K562 (cell line): ENCODE measurements at regions not wholly inside any gene's neighbourhood (a gene's known extent, or its start where the extent isn't known, plus 50 kb on each side); places are given as distances from the start of the nearest gene placed in this dataset.

Source experiments
- ATAC-seq: fragments of 200-7000 bp; cut with Tn5 transposase; 3 replicates; pipeline ENCODE4 v1.9.1; 2020; ENCODE audit warnings: moderate library complexity
- BruUV-seq: library from RNA; stranded (reverse); fragments of 400-500 nt; replicated peaks from 2 replicates; lab custom pipeline; 2021; lab: Mats Ljungman, UMichigan
- CTCF ChIA-PET: fragments of 300-600 bp; formaldehyde crosslinking; extraction: SDS; loops from one replicate; lab custom pipeline; 2021; ENCODE audit warnings: low intra/inter-chr PET ratio; lab: Yijun Ruan, JAX
- POLR2A ChIA-PET: fragments of 300-600, 350-650 bp; sonication (Branson Sonifier 250); formaldehyde crosslinking; extraction: SDS; loops from one replicate; lab custom pipeline; 2021; ENCODE audit warnings: antibody characterized with exemption, inconsistent platforms; lab: Yijun Ruan, JAX
- DNase-seq, 4 experiments: peaks; one replicate each; pipeline versions ENCODE4 v3.0.0 to v3.0.0-alpha.2; 2011 to 2018; ENCODE audit warnings: low spot score in 3 of 4, mixed read lengths in 3 of 4; ENCODE audit errors: extremely low read depth in 1 of 4
- FAIRE-seq: peaks from 2 replicates; lab custom pipeline; 2011; peaks lifted over from hg19 to GRCh38; lab: Jason Lieb, UNC
- H2AFZ ChIP-seq: 2 replicates; pipeline ENCODE4 v1.6.0; 2011; ENCODE audit warnings: low read depth, low read length, control low read depth, inconsistent platforms
- H3K27ac ChIP-seq: fragments of 200-600 bp; 3 replicates; pipeline ENCODE4 v1.8.0; 2011; ENCODE audit warnings: low read depth, mild to moderate bottlenecking, control low read depth, inconsistent platforms, low read length, moderate library complexity, mixed read lengths; ENCODE audit errors: extremely low read depth
- H3K27me3 ChIP-seq, 2 experiments: fragments of 300-600 bp in 1 of 2; 2 replicates in 1 of 2; 3 replicates in 1 of 2; pipeline versions ENCODE4 v1.6.0 to v1.8.0; 2011; ENCODE audit warnings: inconsistent platforms in 2 of 2, low read length in 2 of 2, mild to moderate bottlenecking in 1 of 2, mixed read lengths in 1 of 2, moderate library complexity in 1 of 2; ENCODE audit not compliant: control insufficient read depth in 2 of 2, insufficient read depth in 2 of 2
- H3K36me3 ChIP-seq: fragments of 300-600 bp; 3 replicates; pipeline ENCODE4 v1.8.0; 2011; ENCODE audit warnings: mild to moderate bottlenecking, low read length, inconsistent platforms; ENCODE audit not compliant: control insufficient read depth, insufficient read depth
- H3K4me1 ChIP-seq, 2 experiments: fragments of 200-600 bp in 1 of 2; replicated peaks in 1 of 2; 2 replicates in 1 of 2; 3 replicates in 1 of 2; pipeline versions ENCODE4 v1.5.1 to v1.8.0; 2011; ENCODE audit warnings: inconsistent platforms in 2 of 2, low read length in 2 of 2, mild to moderate bottlenecking in 1 of 2, mixed read lengths in 1 of 2, moderate library complexity in 1 of 2; ENCODE audit not compliant: control insufficient read depth in 2 of 2, insufficient read depth in 2 of 2
- H3K4me2 ChIP-seq: 2 replicates; pipeline ENCODE4 v1.6.1; 2011; ENCODE audit warnings: low read length, control low read depth, inconsistent platforms, mixed read lengths; ENCODE audit not compliant: insufficient read depth
- H3K4me3 ChIP-seq: fragments of 200-600 bp; sonication (generic), shearing (Covaris generic); 2 replicates; pipeline ENCODE4 v1.5.1; 2016; ENCODE audit warnings: control low read depth, inconsistent platforms
- H3K79me2 ChIP-seq: fragments of 200-600 bp; 3 replicates; pipeline ENCODE4 v1.8.0; 2011; ENCODE audit warnings: low read length, inconsistent platforms; ENCODE audit not compliant: control insufficient read depth, insufficient read depth
- H3K9ac ChIP-seq, 2 experiments: 2 replicates each; pipeline versions ENCODE4 v1.6.0 to v1.6.1; 2011; ENCODE audit warnings: low read depth in 2 of 2, low read length in 2 of 2, control low read depth in 1 of 2, inconsistent platforms in 1 of 2, mild to moderate bottlenecking in 1 of 2, mixed read lengths in 1 of 2; ENCODE audit not compliant: insufficient read depth in 1 of 2
- H3K9me1 ChIP-seq: one replicate; pipeline ENCODE4 v1.6.0; 2011; ENCODE audit warnings: inconsistent platforms, mild to moderate bottlenecking, low read length, moderate library complexity; ENCODE audit not compliant: control insufficient read depth, insufficient read depth
- H3K9me3 ChIP-seq: replicated peaks from 2 replicates; pipeline ENCODE4 v1.5.1; 2011; ENCODE audit warnings: low read depth, low read length, inconsistent platforms; ENCODE audit not compliant: control insufficient read depth, insufficient read depth
- H4K20me1 ChIP-seq: replicated peaks from 2 replicates; pipeline ENCODE4 v1.6.1; 2011; ENCODE audit warnings: low read length, inconsistent platforms, mixed read lengths; ENCODE audit not compliant: control insufficient read depth, insufficient read depth
- CTCFL ChIP-seq: IDR thresholded peaks from 2 replicates; pipeline ENCODE4 v1.6.1; 2011; ENCODE audit warnings: borderline replicate concordance, low read depth, mild to moderate bottlenecking, moderate library complexity, low read length; ENCODE audit not compliant: insufficient read depth, poor library complexity, severe bottlenecking
- EHMT2 ChIP-seq: fragments of 450-650 bp; IDR thresholded peaks from 2 replicates; pipeline ENCODE4 v1.6.1; 2018; ENCODE audit warnings: antibody characterized with exemption
- GTF2B ChIP-seq: IDR thresholded peaks from 2 replicates; pipeline ENCODE4 v1.6.1; 2011; ENCODE audit not compliant: insufficient read length; ENCODE audit errors: extremely low read depth
- HINFP ChIP-seq: fragments of 450-650 bp; conservative IDR thresholded peaks from 2 replicates; pipeline ENCODE4 v1.6.1; 2016; ENCODE audit warnings: missing genetic modification characterization, low read depth, mild to moderate bottlenecking, control low read depth, missing compliant biosample characterization
- MAZ ChIP-seq, 2 experiments: fragments of 450-650 bp in 1 of 2; sonication (generic) in 1 of 2; formaldehyde crosslinking; IDR thresholded peaks in 1 of 2; conservative IDR thresholded peaks in 1 of 2; 2 replicates each; pipeline versions ENCODE4 v1.4.0 to v1.5.0; 2020; ENCODE audit warnings: mild to moderate bottlenecking in 1 of 2, missing genetic modification reagents in 1 of 2
- NCOR1 ChIP-seq: fragments of 450-650 bp; IDR thresholded peaks from 2 replicates; pipeline ENCODE4 v1.6.1; 2016; ENCODE audit warnings: mild to moderate bottlenecking, moderate library complexity
- RBFOX2 ChIP-seq: fragments of 200-400 bp; formaldehyde crosslinking; IDR thresholded peaks from 2 replicates; pipeline ENCODE4 v1.6.1; 2017; ENCODE audit warnings: low read depth, mild to moderate bottlenecking, low read length, moderate library complexity
- STAG1 ChIP-seq: sonication (generic); formaldehyde crosslinking; IDR thresholded peaks from 2 replicates; pipeline ENCODE4 v1.5.0; 2020; ENCODE audit warnings: missing genetic modification reagents, borderline replicate concordance
- U2AF2 ChIP-seq: fragments of 200-400 bp; formaldehyde crosslinking; optimal IDR thresholded peaks from 2 replicates; pipeline ENCODE3; 2017; ENCODE audit warnings: low read depth, mild to moderate bottlenecking, low read length
- WHSC1 ChIP-seq: IDR thresholded peaks from one replicate; pipeline ENCODE4 v1.6.1; 2012; ENCODE audit warnings: low read length, control low read depth, inconsistent platforms
- ZFP36 ChIP-seq: fragments of 150-350 bp; IDR thresholded peaks from 2 replicates; pipeline ENCODE4 v1.6.1; 2018; ENCODE audit warnings: low read length, low read depth; ENCODE audit not compliant: partially characterized antibody
- ZNF699 ChIP-seq: fragments of 250-450 bp; sonication (Bioruptor Pico); IDR thresholded peaks from 2 replicates; pipeline ENCODE4 v1.8.0; 2021; ENCODE audit warnings: mild to moderate bottlenecking, moderate library complexity; ENCODE audit not compliant: insufficient replicate concordance
- WGBS: fragments of 100-300 bp; shearing (Covaris generic); methylation state at CpG from one replicate; pipeline ENCODE4 v1.1.6; 2016; ENCODE audit warnings: low coverage, mixed read lengths; ENCODE audit not compliant: insufficient coverage; ENCODE audit errors: missing lambda C conversion rate; 5-methylcytosine and 5-hydroxymethylcytosine counted together
- in situ Hi-C: fragments of 300-500 bp; cut with MboI; formaldehyde crosslinking; loops from 4 replicates; pipeline ENCODE4 v1.15.0; 2018; ENCODE audit warnings: inconsistent platforms, mixed read lengths
- intact Hi-C: fragments of 100-400 bp; cut with micrococcal nuclease; formaldehyde crosslinking; loops from 2 replicates; pipeline ENCODE4 v1.14.2; 2022

GRCh38 chr10:26939962-26940354 is 79.2 kb upstream of the ABI1 start:
- BruUV-seq = no TSS peak
- no peak for TF ChIP-seq U2AF2
- no peak for TF ChIP-seq HINFP (tag)
- no peak for TF ChIP-seq ZFP36
- no peak for TF ChIP-seq ZNF699
- TF ChIP-seq NCOR1 = no peak
- no peak for TF ChIP-seq STAG1 (CRISPR knock-in tag)
- no peak for TF ChIP-seq WHSC1
- no peak for TF ChIP-seq CTCFL
- TF ChIP-seq EHMT2 = no peak
- TF ChIP-seq GTF2B = no peak
- no peak for TF ChIP-seq MAZ (CRISPR knock-in tag; conservative IDR thresholded peaks at IDR 0.05 in 1 of 2, IDR thresholded peaks at IDR 0.05 in 1 of 2)
- TF ChIP-seq RBFOX2 = no peak
- Histone ChIP-seq H2AFZ (no peak overlapping the region), H4K20me1 (no peaks in the 10 kb centered on the region), H3K79me2 (no peaks in the 10 kb centered on the region), H3K9me1 (no peaks in the 10 kb centered on the region), H3K36me3 (no peaks in the 10 kb centered on the region), H3K4me2 (no peak overlapping the region), H3K4me3 (no peak overlapping the region), H3K4me1 (peaks cover 0 to 9% of the 10 kb centered on the region in 2 experiments; a peak in 2 of 5 replicates), H3K27me3 (peaks cover 32 to 59% of the 10 kb centered on the region in 2 experiments), H3K9ac (no peak overlapping the region), H3K9me3 (no peaks in the 10 kb centered on the region), H3K27ac (no peak overlapping the region)
- FAIRE-seq (no peak), DNase-seq (no peak), ATAC-seq (no peak)
- in situ Hi-C loops = no loop called here
- ChIA-PET POLR2A (no interaction called here), CTCF (no interaction called here)
- intact Hi-C loops = no loop called here
- 0% methylated on average over 8 of the region's 8 CpGs for WGBS
